H1 (cell line): ENCODE measurements at regions not wholly inside any gene's neighbourhood (a gene's known extent, or its start where the extent isn't known, plus 50 kb on each side); places are given as distances from the start of the nearest gene placed in this dataset.

Experiments
- CHD2 ChIP-seq: IDR thresholded peaks from 2 replicates; pipeline ENCODE4 v1.6.1; 2012; ENCODE audit warnings: low read length, improper control_type of control experiment
- CTCF ChIP-seq, 3 experiments: IDR thresholded peaks; 1 replicate in 2 of 3; 2 replicates in 1 of 3; pipeline versions ENCODE4 v1.5.1 to v1.6.1; 2011; ENCODE audit warnings: low read length in 3 of 3, mild to moderate bottlenecking in 3 of 3, inconsistent platforms in 2 of 3, low read depth in 1 of 3, moderate library complexity in 1 of 3; ENCODE audit not compliant: insufficient read depth in 1 of 3; ENCODE audit errors: control extremely low read depth in 1 of 3
- EGR1 ChIP-seq: IDR thresholded peaks from 2 replicates; pipeline ENCODE4 v1.6.1; 2011; ENCODE audit warnings: low read depth, low read length, borderline replicate concordance
- EP300 ChIP-seq, 2 experiments: IDR thresholded peaks; 1 replicate in 1 of 2; 2 replicates in 1 of 2; pipeline ENCODE4 v1.6.1; 2011 to 2012; ENCODE audit warnings: low read depth in 2 of 2, low read length in 2 of 2, mild to moderate bottlenecking in 2 of 2, borderline replicate concordance in 1 of 2, inconsistent platforms in 1 of 2, moderate library complexity in 1 of 2
- GABPA ChIP-seq: IDR thresholded peaks from 2 replicates; pipeline ENCODE4 v1.6.1; 2011; ENCODE audit warnings: mild to moderate bottlenecking, low read length, moderate library complexity, borderline replicate concordance; ENCODE audit not compliant: insufficient read depth
- GTF2F1 ChIP-seq: IDR thresholded peaks from 2 replicates; pipeline ENCODE4 v1.6.1; 2012; ENCODE audit warnings: low read depth, low read length, improper control_type of control experiment, borderline replicate concordance
- POLR2A ChIP-seq, 2 experiments: IDR thresholded peaks; 1 replicate in 1 of 2; 2 replicates in 1 of 2; pipeline ENCODE4 v1.6.1; 2011; ENCODE audit warnings: low read depth in 2 of 2, low read length in 2 of 2, mild to moderate bottlenecking in 2 of 2; ENCODE audit errors: control extremely low read depth in 1 of 2
- POLR2AphosphoS5 ChIP-seq: IDR thresholded peaks from 2 replicates; pipeline ENCODE4 v1.6.1; 2011; ENCODE audit warnings: low read depth, low read length
- RAD21 ChIP-seq, 2 experiments: IDR thresholded peaks in 1 of 2; conservative IDR thresholded peaks in 1 of 2; 2 replicates each; pipeline ENCODE4 v1.6.1; 2011; ENCODE audit warnings: low read depth in 2 of 2, low read length in 2 of 2, improper control_type of control experiment in 1 of 2, inconsistent platforms in 1 of 2, mild to moderate bottlenecking in 1 of 2, moderate library complexity in 1 of 2
- RXRA ChIP-seq: IDR thresholded peaks from 2 replicates; pipeline ENCODE4 v1.6.1; 2011; ENCODE audit warnings: low read depth, mild to moderate bottlenecking, low read length, moderate library complexity; ENCODE audit not compliant: insufficient read depth
- SIN3A ChIP-seq, 2 experiments: IDR thresholded peaks in 1 of 2; conservative IDR thresholded peaks in 1 of 2; 2 replicates each; pipeline ENCODE4 v1.6.1; 2011 to 2012; ENCODE audit warnings: low read length in 2 of 2, improper control_type of control experiment in 1 of 2, low read depth in 1 of 2, mild to moderate bottlenecking in 1 of 2
- TAF1 ChIP-seq: IDR thresholded peaks from 2 replicates; pipeline ENCODE4 v1.6.1; 2011; ENCODE audit warnings: mild to moderate bottlenecking, low read depth, low read length
- TEAD4 ChIP-seq: IDR thresholded peaks from 2 replicates; pipeline ENCODE4 v1.6.1; 2012; ENCODE audit warnings: low read depth, low read length, inconsistent platforms, mixed read lengths
- USF2 ChIP-seq: IDR thresholded peaks from 2 replicates; pipeline ENCODE4 v1.6.1; 2011; ENCODE audit warnings: low read length, improper control_type of control experiment

- TF ChIP-seq TEAD4 = no peak
- no peak for TF ChIP-seq EP300 (IDR thresholded peaks at IDR 0.05; ENCODE audit: borderline replicate concordance in 1 of 2, low read depth in 2 of 2, low read length in 2 of 2)
- peak in 1 of 3 experiments; percentile 13; a peak in 1 of 4 replicates for TF ChIP-seq CTCF (IDR thresholded peaks at IDR 0.05; ENCODE audit: control extremely low read depth in 1 of 3, insufficient read depth in 1 of 3, low read depth in 1 of 3, low read length in 3 of 3)
- no peak for TF ChIP-seq CHD2
- no peak for TF ChIP-seq RXRA
- TF ChIP-seq POLR2A (IDR thresholded peaks at IDR 0.05; ENCODE audit: control extremely low read depth in 1 of 2, low read depth in 2 of 2, low read length in 2 of 2) = no peak
- TF ChIP-seq EGR1 = no peak
- TF ChIP-seq SIN3A (conservative IDR thresholded peaks at IDR 0.05 in 1 of 2, IDR thresholded peaks at IDR 0.05 in 1 of 2; ENCODE audit: low read depth in 1 of 2, low read length in 2 of 2) = no peak
- no peak for TF ChIP-seq USF2
- TF ChIP-seq GTF2F1 = no peak
- no peak for TF ChIP-seq GABPA
- TF ChIP-seq TAF1 = no peak
- no peak for TF ChIP-seq POLR2AphosphoS5
- TF ChIP-seq RAD21 (IDR thresholded peaks at IDR 0.05 in 1 of 2, conservative IDR thresholded peaks at IDR 0.05 in 1 of 2; ENCODE audit: low read depth in 2 of 2, low read length in 2 of 2) = peak; percentile 61 to 64
These were observed 143.9 kb upstream of the NAV3 start for GRCh38 chr12:77686760-77687159.
